Gastroesophageal sphincter (tissue), 3 donors: ENCODE measurements at regions not wholly inside any gene's neighbourhood (a gene's known extent, or its start where the extent isn't known, plus 50 kb on each side); places are given as distances from the start of the nearest gene placed in this dataset.

Source experiments
- EP300 ChIP-seq: sonication (generic); formaldehyde crosslinking; IDR thresholded peaks from one replicate; pipeline ENCODE4 v1.6.1; 2017; ENCODE audit warnings: antibody characterized with exemption, mild to moderate bottlenecking
- TF ChIP-seq, protein P1 (sequence below), 4 experiments: fragments of 200-600 bp in 2 of 4; fragments of 450-650 bp in 2 of 4; sonication (generic) in 1 of 4; IDR thresholded peaks; one replicate each; pipeline ENCODE4 v1.5.1; 2017 to 2019; ENCODE audit warnings: antibody characterized with exemption in 4 of 4, mild to moderate bottlenecking in 2 of 4, moderate library complexity in 2 of 4

DNA sequence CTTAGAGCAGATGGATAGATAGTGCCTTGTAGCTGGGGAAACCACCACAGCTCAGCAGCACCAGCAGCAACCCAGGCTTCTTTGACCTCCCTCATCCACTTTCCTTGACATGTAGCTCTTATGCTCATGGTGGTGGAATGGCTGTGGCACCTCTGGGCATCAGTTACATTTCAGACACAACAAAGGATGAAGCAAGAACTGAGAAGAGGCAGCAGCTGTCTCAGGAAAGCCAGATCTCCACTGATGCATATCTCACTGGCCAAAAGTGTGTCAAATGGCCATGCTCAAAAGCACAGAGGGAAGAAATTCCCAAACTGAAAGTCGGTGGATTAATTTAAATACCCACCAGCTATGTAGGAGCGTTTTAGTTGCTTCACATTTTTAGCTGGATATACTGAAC is 671.4 kb upstream of the SALL1 start:
- TF ChIP-seq, protein P1, sequence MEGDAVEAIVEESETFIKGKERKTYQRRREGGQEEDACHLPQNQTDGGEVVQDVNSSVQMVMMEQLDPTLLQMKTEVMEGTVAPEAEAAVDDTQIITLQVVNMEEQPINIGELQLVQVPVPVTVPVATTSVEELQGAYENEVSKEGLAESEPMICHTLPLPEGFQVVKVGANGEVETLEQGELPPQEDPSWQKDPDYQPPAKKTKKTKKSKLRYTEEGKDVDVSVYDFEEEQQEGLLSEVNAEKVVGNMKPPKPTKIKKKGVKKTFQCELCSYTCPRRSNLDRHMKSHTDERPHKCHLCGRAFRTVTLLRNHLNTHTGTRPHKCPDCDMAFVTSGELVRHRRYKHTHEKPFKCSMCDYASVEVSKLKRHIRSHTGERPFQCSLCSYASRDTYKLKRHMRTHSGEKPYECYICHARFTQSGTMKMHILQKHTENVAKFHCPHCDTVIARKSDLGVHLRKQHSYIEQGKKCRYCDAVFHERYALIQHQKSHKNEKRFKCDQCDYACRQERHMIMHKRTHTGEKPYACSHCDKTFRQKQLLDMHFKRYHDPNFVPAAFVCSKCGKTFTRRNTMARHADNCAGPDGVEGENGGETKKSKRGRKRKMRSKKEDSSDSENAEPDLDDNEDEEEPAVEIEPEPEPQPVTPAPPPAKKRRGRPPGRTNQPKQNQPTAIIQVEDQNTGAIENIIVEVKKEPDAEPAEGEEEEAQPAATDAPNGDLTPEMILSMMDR (IDR thresholded peaks at IDR 0.05): no peak
- no peak for TF ChIP-seq EP300
